ENCODE measurements at regions not wholly inside any gene's neighbourhood (a gene's known extent, or its start where the extent isn't known, plus 50 kb on each side); places are given as distances from the start of the nearest gene placed in this dataset.
"Not testable (repeated sequence)": the region's sequence is repeated elsewhere in the genome, so short reads cannot be mapped to it uniquely, and the experiment has no call there.

GRCh38 chr10:2888403-2889004 is 178.8 kb upstream of the PFKP start:
- no peak for DNase-seq (ENCODE audit: low read depth, low spot score)
- in situ Hi-C loops (cut with HindIII; ENCODE audit: low pct_unique_long_range_greater_than_20kb, low sequenced_read_pairs) = no loop called here

- DNase-seq (ENCODE audit: low read depth, low spot score) = no peak
- in situ Hi-C loops (cut with HindIII; ENCODE audit: low pct_unique_long_range_greater_than_20kb, low sequenced_read_pairs) = no loop called here
These were observed 179.8 kb upstream of the PFKP start for GRCh38 chr10:2887391-2888070.

- DNase-seq (ENCODE audit: low read depth, low spot score) = no peak
- in situ Hi-C loops (cut with HindIII; ENCODE audit: low pct_unique_long_range_greater_than_20kb, low sequenced_read_pairs) = no loop called here
These were observed 180.7 kb upstream of the PFKP start for GRCh38 chr10:2886662-2887061.

- in situ Hi-C loops (cut with HindIII; ENCODE audit: low pct_unique_long_range_greater_than_20kb, low sequenced_read_pairs) = no loop called here
- DNase-seq (ENCODE audit: low read depth, low spot score) = no peak
These were observed 181.8 kb upstream of the PFKP start for GRCh38 chr10:2885288-2886278.

GRCh38 chr10:2883983-2884540 is 183.3 kb upstream of the PFKP start:
- in situ Hi-C loops (cut with HindIII; ENCODE audit: low pct_unique_long_range_greater_than_20kb, low sequenced_read_pairs); DNase-seq (ENCODE audit: low read depth, low spot score): not testable (repeated sequence)

- no peak for DNase-seq (ENCODE audit: low read depth, low spot score)
- in situ Hi-C loops (cut with HindIII; ENCODE audit: low pct_unique_long_range_greater_than_20kb, low sequenced_read_pairs) = no loop called here
These were observed 184.1 kb upstream of the PFKP start for GRCh38 chr10:2883238-2883637.

- DNase-seq (ENCODE audit: low read depth, low spot score) = no peak
- in situ Hi-C loops (cut with HindIII; ENCODE audit: low pct_unique_long_range_greater_than_20kb, low sequenced_read_pairs) = no loop called here
These were observed 184.7 kb upstream of the PFKP start for GRCh38 chr10:2882628-2883027.

GRCh38 chr10:2881720-2882620 is 185.4 kb upstream of the PFKP start:
- in situ Hi-C loops (cut with HindIII; ENCODE audit: low pct_unique_long_range_greater_than_20kb, low sequenced_read_pairs) = no loop called here
- no peak for DNase-seq (ENCODE audit: low read depth, low spot score)

GRCh38 chr10:2880050-2880449 is 187.3 kb upstream of the PFKP start:
- in situ Hi-C loops (cut with HindIII; ENCODE audit: low pct_unique_long_range_greater_than_20kb, low sequenced_read_pairs); DNase-seq (ENCODE audit: low read depth, low spot score): not testable (repeated sequence)

- in situ Hi-C loops (cut with HindIII; ENCODE audit: low pct_unique_long_range_greater_than_20kb, low sequenced_read_pairs) = no loop called here
- DNase-seq (ENCODE audit: low read depth, low spot score) = no peak
These were observed 188.5 kb upstream of the PFKP start for GRCh38 chr10:2878818-2879217.

- in situ Hi-C loops (cut with HindIII; ENCODE audit: low pct_unique_long_range_greater_than_20kb, low sequenced_read_pairs) = no loop called here
- DNase-seq (ENCODE audit: low read depth, low spot score) = no peak
These were observed 191.3 kb upstream of the PFKP start for GRCh38 chr10:2876032-2876431.

- in situ Hi-C loops (cut with HindIII; ENCODE audit: low pct_unique_long_range_greater_than_20kb, low sequenced_read_pairs) = no loop called here
- no peak for DNase-seq (ENCODE audit: low read depth, low spot score)
These were observed 192.4 kb upstream of the PFKP start for GRCh38 chr10:2874963-2875362.

GRCh38 chr10:2873769-2874168 is 193.6 kb upstream of the PFKP start:
- DNase-seq (ENCODE audit: low read depth, low spot score) = no peak

GRCh38 chr10:2871673-2872219 is 195.6 kb upstream of the PFKP start:
- no peak for DNase-seq (ENCODE audit: low read depth, low spot score)
- in situ Hi-C loops (cut with HindIII; ENCODE audit: low pct_unique_long_range_greater_than_20kb, low sequenced_read_pairs) = no loop called here

More at GRCh38 chr10:2873769-2874168, 193.6 kb upstream of the PFKP start:
- in situ Hi-C loops (cut with HindIII; ENCODE audit: low pct_unique_long_range_greater_than_20kb, low sequenced_read_pairs) = no loop called here

GRCh38 chr10:2870654-2871053 is 196.7 kb upstream of the PFKP start:
- DNase-seq (ENCODE audit: low read depth, low spot score) = no peak
- in situ Hi-C loops (cut with HindIII; ENCODE audit: low pct_unique_long_range_greater_than_20kb, low sequenced_read_pairs) = no loop called here

GRCh38 chr10:2867788-2868299 is 199.5 kb upstream of the PFKP start:
- DNase-seq (ENCODE audit: low read depth, low spot score) = no peak
- in situ Hi-C loops (cut with HindIII; ENCODE audit: low pct_unique_long_range_greater_than_20kb, low sequenced_read_pairs) = no loop called here

GRCh38 chr10:2866569-2866968 is 200.8 kb upstream of the PFKP start:
- no peak for DNase-seq (ENCODE audit: low read depth, low spot score)
- in situ Hi-C loops (cut with HindIII; ENCODE audit: low pct_unique_long_range_greater_than_20kb, low sequenced_read_pairs) = no loop called here

Data from SK-MEL-5 (cell line).